Neural cell (in vitro differentiated cells): ENCODE measurements at regions not wholly inside any gene's neighbourhood (a gene's known extent, or its start where the extent isn't known, plus 50 kb on each side); places are given as distances from the start of the nearest gene placed in this dataset.

Experiments used
- H2AFZ ChIP-seq: fragments of 200-600, 300-800 bp; sonication (generic), shearing (Covaris generic); 2 replicates; pipeline ENCODE4 v1.6.0; 2014; ENCODE audit warnings: low read depth, mild to moderate bottlenecking, antibody characterized with exemption, low read length, moderate library complexity
- H3F3A ChIP-seq: fragments of 200-600 bp; shearing (Covaris generic); 2 replicates; pipeline ENCODE4 v1.6.1; 2016; ENCODE audit warnings: mild to moderate bottlenecking, moderate library complexity, mixed read lengths, antibody characterized with exemption, low read length; ENCODE audit not compliant: insufficient read depth, poor library complexity, severe bottlenecking
- H3K27ac ChIP-seq: fragments of 200-600, 300-800 bp; sonication (generic), shearing (Covaris generic); 2 replicates; pipeline ENCODE4 v1.5.1; 2014; ENCODE audit warnings: mild to moderate bottlenecking, low read length, moderate library complexity
- H3K27me3 ChIP-seq: fragments of 300-800, 200-600 bp; sonication (generic), shearing (Covaris generic); 2 replicates; pipeline ENCODE4 v1.6.0; 2014; ENCODE audit warnings: mild to moderate bottlenecking, low read depth, low read length, moderate library complexity; ENCODE audit not compliant: insufficient read depth
- H3K36me3 ChIP-seq: fragments of 300-800, 200-600 bp; sonication (generic), shearing (Covaris generic); 2 replicates; pipeline ENCODE4 v1.5.1; 2014; ENCODE audit warnings: mild to moderate bottlenecking, antibody characterized with exemption, low read length, moderate library complexity; ENCODE audit not compliant: insufficient read depth
- H3K4me2 ChIP-seq: fragments of 300-800, 200-600 bp; sonication (generic), shearing (Covaris generic); 2 replicates; pipeline ENCODE4 v1.6.0; 2014; ENCODE audit warnings: mild to moderate bottlenecking, low read length
- H3K4me3 ChIP-seq: fragments of 300-800, 200-600 bp; sonication (generic), shearing (Covaris generic); 2 replicates; pipeline ENCODE4 v1.5.1; 2014; ENCODE audit warnings: mild to moderate bottlenecking, low read length, moderate library complexity
- H3K79me2 ChIP-seq: fragments of 200-600 bp; shearing (Covaris generic); replicated peaks from 2 replicates; pipeline ENCODE4 v1.6.0; 2014; ENCODE audit warnings: mild to moderate bottlenecking, low read length, moderate library complexity; ENCODE audit not compliant: insufficient read depth
- H3K9ac ChIP-seq: fragments of 300-800, 200-600 bp; sonication (generic), shearing (Covaris generic); 2 replicates; pipeline ENCODE4 v1.6.1; 2016; ENCODE audit warnings: mild to moderate bottlenecking, low read length, mixed read lengths
- H3K9me2 ChIP-seq: fragments of 200-600 bp; shearing (Covaris generic); 2 replicates; pipeline ENCODE4 v1.6.1; 2016; ENCODE audit warnings: mild to moderate bottlenecking, low read length, mixed read lengths; ENCODE audit not compliant: insufficient read depth
- H3K9me3 ChIP-seq: fragments of 200-600, 300-800 bp; sonication (generic), shearing (Covaris generic); 2 replicates; pipeline ENCODE4 v1.6.1; 2016; ENCODE audit warnings: mild to moderate bottlenecking, mixed run types, low read length, moderate library complexity, mixed read lengths
- H4K20me1 ChIP-seq: fragments of 200-600 bp; shearing (Covaris generic); 2 replicates; pipeline ENCODE4 v1.6.1; 2016; ENCODE audit warnings: mild to moderate bottlenecking, mixed run types; ENCODE audit not compliant: insufficient read depth
- CTCF ChIP-seq: fragments of 450-650 bp; IDR thresholded peaks from 2 replicates; pipeline ENCODE4 v1.5.1; 2014; ENCODE audit warnings: antibody characterized with exemption, mild to moderate bottlenecking, moderate library complexity; ENCODE audit not compliant: poor library complexity, severe bottlenecking
- EP300 ChIP-seq: fragments of 450-650 bp; conservative IDR thresholded peaks from 2 replicates; pipeline ENCODE4 v1.6.1; 2014; ENCODE audit warnings: antibody characterized with exemption, mild to moderate bottlenecking, moderate library complexity; ENCODE audit not compliant: poor library complexity, severe bottlenecking
- EZH2 ChIP-seq: fragments of 200-600, 300-800 bp; shearing (Covaris generic), sonication (generic); IDR thresholded peaks from 2 replicates; pipeline ENCODE4 v1.6.1; 2014; ENCODE audit warnings: antibody characterized with exemption, low read length, borderline replicate concordance, mild to moderate bottlenecking; ENCODE audit not compliant: insufficient read depth, poor library complexity, severe bottlenecking
- MXI1 ChIP-seq: fragments of 450-650 bp; conservative IDR thresholded peaks from 2 replicates; pipeline ENCODE4 v1.6.1; 2014; ENCODE audit warnings: antibody characterized with exemption, mild to moderate bottlenecking; ENCODE audit not compliant: poor library complexity, severe bottlenecking
- POLR2AphosphoS5 ChIP-seq: IDR thresholded peaks from 2 replicates; pipeline ENCODE4 v1.6.1; 2012
- RAD21 ChIP-seq: fragments of 450-650 bp; conservative IDR thresholded peaks from 2 replicates; pipeline ENCODE4 v1.6.1; 2014; ENCODE audit warnings: antibody characterized with exemption, mild to moderate bottlenecking, moderate library complexity
- REST ChIP-seq: IDR thresholded peaks from 2 replicates; pipeline ENCODE4 v1.6.1; 2012; ENCODE audit warnings: borderline replicate concordance
- SMC3 ChIP-seq: fragments of 450-650 bp; conservative IDR thresholded peaks from 2 replicates; pipeline ENCODE4 v1.6.1; 2014; ENCODE audit warnings: antibody characterized with exemption, mild to moderate bottlenecking, moderate library complexity; ENCODE audit not compliant: poor library complexity
- TAF1 ChIP-seq: IDR thresholded peaks from 2 replicates; pipeline ENCODE4 v1.6.1; 2012; ENCODE audit warnings: low read depth

- TF ChIP-seq CTCF, result no peak
- no peak for TF ChIP-seq TAF1
- TF ChIP-seq EP300, result no peak
- no peak for TF ChIP-seq RAD21
Observed at GRCh38 chr6:125528621-125529041, 220.8 kb upstream of the HEY2 start (continued).

DNA sequence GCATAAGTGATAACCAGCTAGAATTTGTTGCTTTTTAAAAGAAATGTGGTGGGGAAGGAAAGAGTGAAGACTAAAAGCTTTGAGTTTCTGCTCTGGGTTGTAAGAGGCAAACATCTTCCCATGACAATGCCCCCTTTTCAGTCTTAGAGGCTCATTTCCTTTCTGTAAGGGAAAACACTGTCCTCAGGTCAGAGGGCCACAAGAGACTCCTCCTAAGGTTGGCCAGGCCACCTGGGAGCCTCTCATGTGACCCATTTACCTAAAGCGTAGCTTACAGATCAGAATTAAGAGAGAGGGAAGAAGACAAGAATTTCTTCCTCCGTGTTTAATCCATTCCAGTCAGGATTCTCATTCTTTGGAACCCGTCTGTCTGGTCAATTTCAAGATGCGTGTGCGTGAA lies 220.4 kb upstream of the HEY2 start:
- H3K27me3 ChIP-seq, result no peaks in the 10 kb centered on the region
- no peak overlapping the region for H3K4me2 ChIP-seq
- no peak overlapping the region for H3K27ac ChIP-seq
- H3K36me3 ChIP-seq, result no peaks in the 10 kb centered on the region
- no peaks in the 10 kb centered on the region for H3K79me2 ChIP-seq
- H4K20me1 ChIP-seq, result no peaks in the 10 kb centered on the region
- H3F3A ChIP-seq, result no peaks in the 10 kb centered on the region
- H3K9me3 ChIP-seq, result no peaks in the 10 kb centered on the region
- no peaks in the 10 kb centered on the region for H3K9me2 ChIP-seq
- TF ChIP-seq SMC3, result no peak
- TF ChIP-seq CTCF, result no peak
- TF ChIP-seq RAD21, result no peak
- TF ChIP-seq EP300, result no peak
- TF ChIP-seq REST, result no peak
- TF ChIP-seq EZH2, result no peak
- no peak for TF ChIP-seq TAF1
- no peak for TF ChIP-seq MXI1
- TF ChIP-seq POLR2AphosphoS5, result no peak
- H2AFZ ChIP-seq, result no peak overlapping the region
- H3K4me3 ChIP-seq, result no peak overlapping the region
- H3K9ac ChIP-seq, result no peak overlapping the region
